ENCODE measurements at regions not wholly inside any gene's neighbourhood (a gene's known extent, or its start where the extent isn't known, plus 50 kb on each side); places are given as distances from the start of the nearest gene placed in this dataset.

GRCh38 chr13:103200118-103200885 lies 134.1 kb upstream of the SLC10A2 start:
- intact Hi-C loops (cut with DNase I), result no loop called here
- no peak for DNase-seq (ENCODE audit: low spot score)

GRCh38 chr13:103199380-103200088 lies 133.3 kb upstream of the SLC10A2 start:
- no peak for DNase-seq (ENCODE audit: low spot score)
- intact Hi-C loops (cut with DNase I), result no loop called here

GRCh38 chr13:103196356-103196755 lies 130.1 kb upstream of the SLC10A2 start:
- intact Hi-C loops (cut with DNase I), result no loop called here

GRCh38 chr13:103195762-103196161 lies 129.5 kb upstream of the SLC10A2 start:
- DNase-seq (ENCODE audit: low spot score), result no peak
- intact Hi-C loops (cut with DNase I), result no loop called here

More at GRCh38 chr13:103196356-103196755, 130.1 kb upstream of the SLC10A2 start:
- DNase-seq (ENCODE audit: low spot score), result no peak

GRCh38 chr13:103194871-103195270 lies 128.7 kb upstream of the SLC10A2 start:
- no peak for DNase-seq (ENCODE audit: low spot score)
- intact Hi-C loops (cut with DNase I), result no loop called here

GRCh38 chr13:103192511-103193135 lies 126.4 kb upstream of the SLC10A2 start:
- no peak for DNase-seq (ENCODE audit: low spot score)
- intact Hi-C loops (cut with DNase I), result no loop called here

GRCh38 chr13:103190841-103191240 lies 124.6 kb upstream of the SLC10A2 start:
- no peak for DNase-seq (ENCODE audit: low spot score)
- intact Hi-C loops (cut with DNase I), result no loop called here

GRCh38 chr13:103188713-103189326 lies 122.6 kb upstream of the SLC10A2 start:
- intact Hi-C loops (cut with DNase I), result no loop called here
- no peak for DNase-seq (ENCODE audit: low spot score)

- DNase-seq (ENCODE audit: low spot score), result no peak
- intact Hi-C loops (cut with DNase I), result no loop called here
Observed at GRCh38 chr13:103187721-103188156, 121.5 kb upstream of the SLC10A2 start.

- no peak for DNase-seq (ENCODE audit: low spot score)
- intact Hi-C loops (cut with DNase I), result no loop called here
Observed at GRCh38 chr13:103184413-103184812, 118.2 kb upstream of the SLC10A2 start.

- intact Hi-C loops (cut with DNase I), result no loop called here
- DNase-seq (ENCODE audit: low spot score), result no peak
Observed at GRCh38 chr13:103178986-103179943, 113.0 kb upstream of the SLC10A2 start.

GRCh38 chr13:103174966-103175365 lies 108.7 kb upstream of the SLC10A2 start:
- intact Hi-C loops (cut with DNase I), result no loop called here
- DNase-seq (ENCODE audit: low spot score), result no peak

GRCh38 chr13:103168901-103169508 lies 102.8 kb upstream of the SLC10A2 start:
- intact Hi-C loops (cut with DNase I), result no loop called here

GRCh38 chr13:103164251-103164650 lies 98.0 kb upstream of the SLC10A2 start:
- DNase-seq (ENCODE audit: low spot score), result no peak
- intact Hi-C loops (cut with DNase I), result no loop called here

More at GRCh38 chr13:103168901-103169508, 102.8 kb upstream of the SLC10A2 start:
- DNase-seq (ENCODE audit: low spot score), result no peak

- intact Hi-C loops (cut with DNase I), result no loop called here
- DNase-seq (ENCODE audit: low spot score), result no peak
Observed at GRCh38 chr13:103161476-103161875, 95.3 kb upstream of the SLC10A2 start.

GRCh38 chr13:103157434-103158145 lies 91.4 kb upstream of the SLC10A2 start:
- no peak for DNase-seq (ENCODE audit: low spot score)
- intact Hi-C loops (cut with DNase I), result no loop called here

- intact Hi-C loops (cut with DNase I), result no loop called here
- DNase-seq (ENCODE audit: low spot score), result no peak
Observed at GRCh38 chr13:103157016-103157415, 90.8 kb upstream of the SLC10A2 start.

Measured in cardiac septum (tissue), 1 donor.